HEK293 (cell line): ENCODE measurements at regions not wholly inside any gene's neighbourhood (a gene's known extent, or its start where the extent isn't known, plus 50 kb on each side); places are given as distances from the start of the nearest gene placed in this dataset.

Source experiments
- CTCF ChIP-seq: fragments of 450-650 bp; formaldehyde crosslinking; IDR thresholded peaks from 2 replicates; pipeline ENCODE4 v1.5.1; 2016; ENCODE audit warnings: missing biosample characterization, missing genetic modification characterization
- ZEB2 ChIP-seq: fragments of 450-650 bp; formaldehyde crosslinking; IDR thresholded peaks from 2 replicates; pipeline ENCODE4 v1.5.1; 2016; ENCODE audit warnings: missing biosample characterization, missing genetic modification characterization
- ZNF138 ChIP-seq: fragments of 450-650 bp; formaldehyde crosslinking; IDR thresholded peaks from 2 replicates; pipeline ENCODE4 v1.5.1; 2016; ENCODE audit warnings: missing biosample characterization, missing genetic modification characterization, borderline replicate concordance
- ZNF248 ChIP-seq: fragments of 450-650 bp; formaldehyde crosslinking; IDR thresholded peaks from 2 replicates; pipeline ENCODE4 v1.5.1; 2017; ENCODE audit warnings: missing biosample characterization, missing genetic modification characterization
- ZNF521 ChIP-seq: fragments of 450-650 bp; formaldehyde crosslinking; IDR thresholded peaks from 2 replicates; pipeline ENCODE4 v1.5.1; 2017; ENCODE audit warnings: missing biosample characterization, mild to moderate bottlenecking, missing genetic modification characterization
- ZNF549 ChIP-seq: fragments of 450-650 bp; IDR thresholded peaks from 2 replicates; pipeline ENCODE4 v1.5.1; 2018; ENCODE audit warnings: missing biosample characterization, missing genetic modification characterization, mild to moderate bottlenecking, inconsistent platforms, moderate library complexity

- TF ChIP-seq ZEB2 (tag by site-specific recombination) (no peak), CTCF (no peak), ZNF521 (tag by site-specific recombination) (no peak), ZNF549 (tag by site-specific recombination) (no peak), ZNF138 (tag by site-specific recombination) (no peak), ZNF248 (tag by site-specific recombination) (no peak)
Observed at GRCh38 chr6:114608091-114608490, 265.3 kb upstream of the HS3ST5 start.
